ENCODE measurements at regions not wholly inside any gene's neighbourhood (a gene's known extent, or its start where the extent isn't known, plus 50 kb on each side); places are given as distances from the start of the nearest gene placed in this dataset.
"Not testable (repeated sequence)": the region's sequence is repeated elsewhere in the genome, so short reads cannot be mapped to it uniquely, and the experiment has no call there.

GRCh38 chr17:27065588-27065987 is 228.3 kb upstream of the WSB1 start:
- no peak for DNase-seq (ENCODE audit: low read depth)

GRCh38 chr17:27066315-27066714 is 227.6 kb upstream of the WSB1 start:
- no peak for DNase-seq (ENCODE audit: low read depth)

- no peak for DNase-seq (ENCODE audit: low read depth)
Observed at GRCh38 chr17:27069842-27070508, 223.9 kb upstream of the WSB1 start.

- no peak for DNase-seq (ENCODE audit: low read depth)
Observed at GRCh38 chr17:27070836-27071235, 223.1 kb upstream of the WSB1 start.

GRCh38 chr17:27072885-27073284 is 221.0 kb upstream of the WSB1 start:
- DNase-seq (ENCODE audit: low read depth), result no peak

GRCh38 chr17:27076814-27077213 is 217.1 kb upstream of the WSB1 start:
- DNase-seq (ENCODE audit: low read depth), result no peak

- no peak for DNase-seq (ENCODE audit: low read depth)
Observed at GRCh38 chr17:27078296-27078695, 215.6 kb upstream of the WSB1 start.

GRCh38 chr17:27079660-27080059 is 214.3 kb upstream of the WSB1 start:
- no peak for DNase-seq (ENCODE audit: low read depth)

GRCh38 chr17:27081002-27081638 is 212.8 kb upstream of the WSB1 start:
- DNase-seq (ENCODE audit: low read depth), result no peak

- DNase-seq (ENCODE audit: low read depth), result no peak
Observed at GRCh38 chr17:27082023-27082774, 211.7 kb upstream of the WSB1 start.

- no peak for DNase-seq (ENCODE audit: low read depth)
Observed at GRCh38 chr17:27082775-27083154, 211.1 kb upstream of the WSB1 start.

GRCh38 chr17:27083408-27084185 is 210.3 kb upstream of the WSB1 start:
- no peak for DNase-seq (ENCODE audit: low read depth)

GRCh38 chr17:27085517-27085916 is 208.4 kb upstream of the WSB1 start:
- no peak for DNase-seq (ENCODE audit: low read depth)

- DNase-seq (ENCODE audit: low read depth), result no peak
Observed at GRCh38 chr17:27086526-27086925, 207.4 kb upstream of the WSB1 start.

GRCh38 chr17:27087935-27088766 is 205.8 kb upstream of the WSB1 start:
- no peak for DNase-seq (ENCODE audit: low read depth)

GRCh38 chr17:27088767-27089078 is 205.2 kb upstream of the WSB1 start:
- no peak for DNase-seq (ENCODE audit: low read depth)

GRCh38 chr17:27089079-27089928 is 204.6 kb upstream of the WSB1 start:
- DNase-seq (ENCODE audit: low read depth), result not testable (repeated sequence)

GRCh38 chr17:27089929-27090247 is 204.0 kb upstream of the WSB1 start:
- no peak for DNase-seq (ENCODE audit: low read depth)

- not testable (repeated sequence) for DNase-seq (ENCODE audit: low read depth)
Observed at GRCh38 chr17:27090450-27091042, 203.4 kb upstream of the WSB1 start.

GRCh38 chr17:27091043-27091497 is 202.8 kb upstream of the WSB1 start:
- DNase-seq (ENCODE audit: low read depth), result no peak

Measured in M059J (cell line).